HL-60 (cell line): ENCODE measurements at regions not wholly inside any gene's neighbourhood (a gene's known extent, or its start where the extent isn't known, plus 50 kb on each side); places are given as distances from the start of the nearest gene placed in this dataset.

Experiments used
- GABPA ChIP-seq: IDR thresholded peaks from 2 replicates; pipeline ENCODE4 v1.6.1; 2012; ENCODE audit warnings: low read depth
- POLR2AphosphoS5 ChIP-seq: IDR thresholded peaks from 2 replicates; pipeline ENCODE4 v1.6.1; 2012; ENCODE audit warnings: low read depth
- TF ChIP-seq, protein P1 (sequence below): IDR thresholded peaks from one replicate; pipeline ENCODE4 v1.5.1; 2011; ENCODE audit warnings: low read length, control low read depth, inconsistent platforms; ENCODE audit not compliant: insufficient read depth
- TF ChIP-seq, protein P2 (sequence below): IDR thresholded peaks from 2 replicates; pipeline ENCODE4 v1.6.1; 2012; ENCODE audit warnings: low read depth; ENCODE audit not compliant: insufficient replicate concordance

DNA sequence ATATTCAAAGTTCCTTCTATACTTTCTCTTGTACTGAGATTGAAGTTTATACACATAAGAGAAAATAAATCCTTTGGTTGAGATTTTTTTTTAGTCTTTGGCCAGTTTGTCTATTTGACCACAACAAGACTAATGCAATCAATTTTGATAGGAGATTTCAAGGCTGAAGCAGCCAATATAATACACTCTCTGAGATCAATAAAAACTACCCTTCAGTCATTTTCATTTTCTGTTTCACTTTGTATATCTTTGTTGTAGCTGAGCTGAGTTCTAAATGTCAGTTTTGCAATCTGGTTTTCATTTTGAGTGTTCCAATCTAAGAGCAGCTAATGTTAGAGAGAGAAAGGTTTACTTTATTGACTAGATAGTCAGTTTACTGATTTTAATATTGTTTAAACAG lies 623.8 kb upstream of the ROBO1 start:
- TF ChIP-seq, protein P1, sequence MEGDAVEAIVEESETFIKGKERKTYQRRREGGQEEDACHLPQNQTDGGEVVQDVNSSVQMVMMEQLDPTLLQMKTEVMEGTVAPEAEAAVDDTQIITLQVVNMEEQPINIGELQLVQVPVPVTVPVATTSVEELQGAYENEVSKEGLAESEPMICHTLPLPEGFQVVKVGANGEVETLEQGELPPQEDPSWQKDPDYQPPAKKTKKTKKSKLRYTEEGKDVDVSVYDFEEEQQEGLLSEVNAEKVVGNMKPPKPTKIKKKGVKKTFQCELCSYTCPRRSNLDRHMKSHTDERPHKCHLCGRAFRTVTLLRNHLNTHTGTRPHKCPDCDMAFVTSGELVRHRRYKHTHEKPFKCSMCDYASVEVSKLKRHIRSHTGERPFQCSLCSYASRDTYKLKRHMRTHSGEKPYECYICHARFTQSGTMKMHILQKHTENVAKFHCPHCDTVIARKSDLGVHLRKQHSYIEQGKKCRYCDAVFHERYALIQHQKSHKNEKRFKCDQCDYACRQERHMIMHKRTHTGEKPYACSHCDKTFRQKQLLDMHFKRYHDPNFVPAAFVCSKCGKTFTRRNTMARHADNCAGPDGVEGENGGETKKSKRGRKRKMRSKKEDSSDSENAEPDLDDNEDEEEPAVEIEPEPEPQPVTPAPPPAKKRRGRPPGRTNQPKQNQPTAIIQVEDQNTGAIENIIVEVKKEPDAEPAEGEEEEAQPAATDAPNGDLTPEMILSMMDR: no peak
- TF ChIP-seq, protein P2, sequence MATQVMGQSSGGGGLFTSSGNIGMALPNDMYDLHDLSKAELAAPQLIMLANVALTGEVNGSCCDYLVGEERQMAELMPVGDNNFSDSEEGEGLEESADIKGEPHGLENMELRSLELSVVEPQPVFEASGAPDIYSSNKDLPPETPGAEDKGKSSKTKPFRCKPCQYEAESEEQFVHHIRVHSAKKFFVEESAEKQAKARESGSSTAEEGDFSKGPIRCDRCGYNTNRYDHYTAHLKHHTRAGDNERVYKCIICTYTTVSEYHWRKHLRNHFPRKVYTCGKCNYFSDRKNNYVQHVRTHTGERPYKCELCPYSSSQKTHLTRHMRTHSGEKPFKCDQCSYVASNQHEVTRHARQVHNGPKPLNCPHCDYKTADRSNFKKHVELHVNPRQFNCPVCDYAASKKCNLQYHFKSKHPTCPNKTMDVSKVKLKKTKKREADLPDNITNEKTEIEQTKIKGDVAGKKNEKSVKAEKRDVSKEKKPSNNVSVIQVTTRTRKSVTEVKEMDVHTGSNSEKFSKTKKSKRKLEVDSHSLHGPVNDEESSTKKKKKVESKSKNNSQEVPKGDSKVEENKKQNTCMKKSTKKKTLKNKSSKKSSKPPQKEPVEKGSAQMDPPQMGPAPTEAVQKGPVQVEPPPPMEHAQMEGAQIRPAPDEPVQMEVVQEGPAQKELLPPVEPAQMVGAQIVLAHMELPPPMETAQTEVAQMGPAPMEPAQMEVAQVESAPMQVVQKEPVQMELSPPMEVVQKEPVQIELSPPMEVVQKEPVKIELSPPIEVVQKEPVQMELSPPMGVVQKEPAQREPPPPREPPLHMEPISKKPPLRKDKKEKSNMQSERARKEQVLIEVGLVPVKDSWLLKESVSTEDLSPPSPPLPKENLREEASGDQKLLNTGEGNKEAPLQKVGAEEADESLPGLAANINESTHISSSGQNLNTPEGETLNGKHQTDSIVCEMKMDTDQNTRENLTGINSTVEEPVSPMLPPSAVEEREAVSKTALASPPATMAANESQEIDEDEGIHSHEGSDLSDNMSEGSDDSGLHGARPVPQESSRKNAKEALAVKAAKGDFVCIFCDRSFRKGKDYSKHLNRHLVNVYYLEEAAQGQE: no peak
- TF ChIP-seq POLR2AphosphoS5 (no peak), GABPA (no peak)
